ENCODE measurements at regions not wholly inside any gene's neighbourhood (a gene's known extent, or its start where the extent isn't known, plus 50 kb on each side); places are given as distances from the start of the nearest gene placed in this dataset.
"Not testable (repeated sequence)": the region's sequence is repeated elsewhere in the genome, so short reads cannot be mapped to it uniquely, and the experiment has no call there.

DNA sequence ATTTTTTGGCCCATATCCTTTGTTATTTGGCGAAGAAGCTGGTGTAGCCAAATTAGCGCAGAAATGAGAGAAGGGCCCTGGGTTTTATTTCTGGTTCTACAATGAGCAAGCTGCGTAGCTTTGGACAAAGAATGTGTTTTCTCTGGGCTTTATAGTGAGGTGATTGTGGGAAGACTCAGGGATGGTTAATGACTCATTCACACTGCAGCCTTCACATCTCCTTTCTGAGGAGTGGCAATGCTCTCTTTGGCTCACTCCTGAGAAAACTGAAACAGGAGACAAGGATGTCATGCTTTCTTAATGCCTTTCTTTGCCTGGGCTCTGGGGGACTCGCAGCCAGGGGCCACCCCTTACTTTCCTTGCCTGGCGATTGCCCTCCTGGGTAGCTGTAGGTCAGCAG lies 271.0 kb upstream of the PODXL start:
- Mint-ChIP-seq H3K4me3 (no peak overlapping the region), H3K9me3 (no peaks in the 10 kb centered on the region), H3K27me3 (ENCODE audit: low read depth) (peaks cover 12% of the 10 kb centered on the region), H3K36me3 (ENCODE audit: low read depth) (no peaks in the 10 kb centered on the region), H3K4me1 (peaks cover 24% of the 10 kb centered on the region), H3K27ac (peak overlapping the region in 1 of 3 experiments; percentile 38)
- TF ChIP-seq, protein P1, sequence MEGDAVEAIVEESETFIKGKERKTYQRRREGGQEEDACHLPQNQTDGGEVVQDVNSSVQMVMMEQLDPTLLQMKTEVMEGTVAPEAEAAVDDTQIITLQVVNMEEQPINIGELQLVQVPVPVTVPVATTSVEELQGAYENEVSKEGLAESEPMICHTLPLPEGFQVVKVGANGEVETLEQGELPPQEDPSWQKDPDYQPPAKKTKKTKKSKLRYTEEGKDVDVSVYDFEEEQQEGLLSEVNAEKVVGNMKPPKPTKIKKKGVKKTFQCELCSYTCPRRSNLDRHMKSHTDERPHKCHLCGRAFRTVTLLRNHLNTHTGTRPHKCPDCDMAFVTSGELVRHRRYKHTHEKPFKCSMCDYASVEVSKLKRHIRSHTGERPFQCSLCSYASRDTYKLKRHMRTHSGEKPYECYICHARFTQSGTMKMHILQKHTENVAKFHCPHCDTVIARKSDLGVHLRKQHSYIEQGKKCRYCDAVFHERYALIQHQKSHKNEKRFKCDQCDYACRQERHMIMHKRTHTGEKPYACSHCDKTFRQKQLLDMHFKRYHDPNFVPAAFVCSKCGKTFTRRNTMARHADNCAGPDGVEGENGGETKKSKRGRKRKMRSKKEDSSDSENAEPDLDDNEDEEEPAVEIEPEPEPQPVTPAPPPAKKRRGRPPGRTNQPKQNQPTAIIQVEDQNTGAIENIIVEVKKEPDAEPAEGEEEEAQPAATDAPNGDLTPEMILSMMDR (IDR thresholded peaks at IDR 0.05; ENCODE audit: unreplicated experiment in 3 of 3) = no peak

DNA sequence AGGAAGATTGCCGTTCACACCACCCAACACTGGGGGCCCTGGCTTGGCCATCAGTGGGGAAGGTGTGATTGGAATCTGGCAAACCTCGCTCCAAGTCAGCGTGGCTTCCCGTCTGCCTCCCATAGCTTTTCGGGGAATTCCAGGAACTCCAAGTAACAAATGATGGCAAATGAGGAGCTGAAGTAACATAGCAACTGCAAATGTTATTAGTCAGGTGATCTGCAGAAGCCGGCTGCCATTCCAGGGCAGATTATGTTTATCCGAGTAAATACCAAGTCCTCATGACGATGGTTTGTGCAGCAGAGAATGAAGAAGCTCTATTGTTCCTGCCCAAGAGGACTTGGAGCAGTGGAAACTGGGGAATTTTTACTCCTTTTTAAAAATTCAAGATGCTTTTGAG lies 270.5 kb upstream of the PODXL start:
- H3K9me3 Mint-ChIP-seq = no peaks in the 10 kb centered on the region
- peaks cover 12% of the 10 kb centered on the region for H3K27me3 Mint-ChIP-seq (ENCODE audit: low read depth)
- H3K4me3 Mint-ChIP-seq = no peak overlapping the region
- H3K4me1 Mint-ChIP-seq = peaks cover 24% of the 10 kb centered on the region
- H3K27ac Mint-ChIP-seq = peak overlapping the region in 1 of 3 experiments; percentile 38
- no peaks in the 10 kb centered on the region for H3K36me3 Mint-ChIP-seq (ENCODE audit: low read depth)
- TF ChIP-seq, protein P1 (IDR thresholded peaks at IDR 0.05; ENCODE audit: unreplicated experiment in 3 of 3) = no peak

DNA sequence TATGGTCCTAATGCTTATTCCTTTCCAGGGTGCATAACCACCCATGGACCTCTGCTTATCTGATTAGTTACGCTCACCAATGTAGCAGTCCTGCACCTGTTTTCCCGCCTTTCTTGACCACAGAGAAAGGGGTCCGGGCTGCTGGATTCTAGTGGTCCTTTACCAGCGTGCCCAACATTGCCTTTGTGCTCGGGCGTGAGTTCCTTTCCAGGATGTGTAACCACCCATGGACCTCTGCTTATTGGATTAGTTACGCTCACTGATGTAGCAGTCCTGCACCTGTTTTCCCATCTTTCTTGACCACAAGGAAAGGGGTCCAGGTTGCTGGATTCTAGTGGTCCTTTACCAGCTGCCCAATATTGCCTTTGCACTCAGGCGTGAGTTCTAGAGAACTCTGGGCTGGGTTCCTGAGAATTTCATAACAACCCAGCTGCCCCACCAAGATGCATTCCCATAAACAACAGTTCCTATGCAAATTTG lies 267.6 kb upstream of the PODXL start:
- not testable (repeated sequence) for H3K27ac Mint-ChIP-seq; H3K4me3 Mint-ChIP-seq; H3K36me3 Mint-ChIP-seq (ENCODE audit: low read depth); H3K4me1 Mint-ChIP-seq; H3K9me3 Mint-ChIP-seq
- H3K27me3 Mint-ChIP-seq (ENCODE audit: low read depth) = peaks cover 31% of the 10 kb centered on the region

DNA sequence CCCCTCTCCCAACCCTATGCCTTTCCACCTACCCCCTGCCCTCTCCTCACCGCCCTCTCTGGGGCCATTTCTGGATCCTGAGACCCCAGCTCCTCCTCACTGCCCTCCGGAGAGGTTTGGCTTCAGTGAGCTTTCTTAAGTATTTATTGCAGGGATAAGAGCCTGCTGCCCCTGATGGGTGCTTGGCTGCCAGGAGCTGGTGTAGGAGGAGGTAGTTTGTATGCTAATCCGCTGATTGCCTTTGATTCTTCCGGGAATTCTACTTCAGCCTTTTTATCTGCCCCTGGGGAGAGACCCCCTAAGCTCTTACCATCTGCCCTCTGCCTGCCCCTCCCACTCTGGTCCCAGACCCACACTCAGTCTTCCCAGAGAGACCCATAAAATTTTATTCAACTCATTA lies 263.5 kb upstream of the PODXL start:
- Mint-ChIP-seq H3K4me3 (no peak overlapping the region), H3K27ac (no peak overlapping the region), H3K36me3 (ENCODE audit: low read depth) (no peaks in the 10 kb centered on the region), H3K27me3 (ENCODE audit: low read depth) (peaks cover 39% of the 10 kb centered on the region), H3K4me1 (no peaks in the 10 kb centered on the region), H3K9me3 (no peaks in the 10 kb centered on the region)
- TF ChIP-seq, protein P1 (IDR thresholded peaks at IDR 0.05; ENCODE audit: unreplicated experiment in 3 of 3) = no peak

DNA sequence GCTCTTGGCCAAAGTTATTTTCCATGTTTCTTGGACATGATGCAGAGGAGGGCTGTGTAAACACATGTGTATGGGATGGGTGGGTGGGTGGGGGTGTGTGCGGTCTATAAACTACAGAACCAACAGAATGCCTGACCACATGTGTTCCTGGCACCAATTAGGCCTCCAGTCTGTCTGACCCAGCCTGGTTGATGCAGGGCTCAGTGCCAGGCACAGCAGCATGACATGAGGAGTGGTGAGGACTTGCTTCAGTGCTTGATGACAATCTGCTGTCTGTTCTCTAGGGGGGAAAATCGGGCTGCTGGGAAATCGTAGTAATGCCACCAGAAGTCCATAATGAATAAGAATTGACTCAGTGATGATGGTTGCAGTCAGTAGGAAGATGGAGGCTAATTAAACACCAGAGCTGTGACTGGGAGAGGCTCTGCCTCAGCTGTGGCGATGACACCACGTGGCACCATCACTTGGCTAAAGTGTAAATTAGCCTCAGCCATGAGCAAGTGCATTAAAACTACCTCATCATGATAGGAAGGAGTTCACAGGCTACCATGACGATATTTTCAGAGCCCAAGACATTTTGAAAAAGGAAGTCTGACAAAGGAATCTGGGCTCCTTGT lies 260.1 kb upstream of the PODXL start:
- TF ChIP-seq, protein P1 (IDR thresholded peaks at IDR 0.05; ENCODE audit: unreplicated experiment in 3 of 3) = no peak
- no peaks in the 10 kb centered on the region for H3K9me3 Mint-ChIP-seq
- H3K27ac Mint-ChIP-seq = no peak overlapping the region
- H3K27me3 Mint-ChIP-seq (ENCODE audit: low read depth) = peaks cover 33% of the 10 kb centered on the region
- no peak overlapping the region for H3K4me3 Mint-ChIP-seq
- H3K4me1 Mint-ChIP-seq = no peaks in the 10 kb centered on the region
- no peaks in the 10 kb centered on the region for H3K36me3 Mint-ChIP-seq (ENCODE audit: low read depth)

DNA sequence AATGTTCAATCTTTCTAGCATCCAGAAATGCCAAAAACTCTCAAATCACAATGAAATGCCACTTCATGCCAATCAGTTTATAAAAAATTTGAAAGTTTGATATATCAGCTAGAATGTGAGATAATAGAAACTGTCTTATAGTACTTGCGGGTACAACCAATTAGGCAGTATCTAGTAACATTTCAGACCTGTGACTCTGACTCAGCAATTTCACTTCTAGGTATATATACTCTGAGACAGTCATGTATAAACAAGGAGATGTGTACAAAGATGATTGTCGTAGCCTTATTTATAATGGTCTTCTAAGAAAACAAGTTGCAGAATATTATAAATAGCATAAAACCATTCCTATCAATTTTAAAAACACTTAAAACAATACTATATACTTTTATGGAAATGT lies 252.3 kb upstream of the PODXL start:
- H3K9me3 Mint-ChIP-seq = no peaks in the 10 kb centered on the region

DNA sequence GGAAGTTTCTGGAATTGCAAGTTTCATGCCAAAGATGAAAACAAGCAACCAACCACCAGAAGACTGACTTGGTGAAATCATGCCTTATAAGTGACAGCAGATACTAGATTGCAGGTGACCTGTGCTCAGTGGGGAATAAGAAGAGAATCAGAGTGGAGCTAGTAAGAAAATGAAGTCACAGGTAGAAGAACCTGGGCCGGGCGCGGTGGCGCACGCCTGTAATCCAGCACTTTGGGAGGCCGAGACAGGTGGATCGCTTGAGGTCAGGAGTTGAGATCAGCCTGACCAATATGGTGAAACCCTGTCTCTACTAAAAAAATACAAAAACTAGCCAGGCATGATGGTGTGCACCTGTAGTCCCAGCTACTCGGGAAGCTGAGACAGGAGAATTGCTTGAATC lies 251.7 kb upstream of the PODXL start:
- H3K27me3 Mint-ChIP-seq (ENCODE audit: low read depth); H3K4me1 Mint-ChIP-seq; H3K4me3 Mint-ChIP-seq; H3K36me3 Mint-ChIP-seq (ENCODE audit: low read depth); H3K27ac Mint-ChIP-seq; H3K9me3 Mint-ChIP-seq: not testable (repeated sequence)

More for the DNA sequence above, 252.3 kb upstream of the PODXL start:
- Mint-ChIP-seq H3K27me3 (ENCODE audit: low read depth) (no peaks in the 10 kb centered on the region), H3K36me3 (ENCODE audit: low read depth) (no peaks in the 10 kb centered on the region), H3K27ac (no peak overlapping the region), H3K4me1 (no peaks in the 10 kb centered on the region), H3K4me3 (no peak overlapping the region)
- TF ChIP-seq, protein P1 (IDR thresholded peaks at IDR 0.05; ENCODE audit: unreplicated experiment in 3 of 3) = no peak

Data from nephron (organoid).